CD4-positive, alpha-beta memory T cell (primary cell): ENCODE measurements at regions not wholly inside any gene's neighbourhood (a gene's known extent, or its start where the extent isn't known, plus 50 kb on each side); places are given as distances from the start of the nearest gene placed in this dataset.

Experiments used
- CTCF ChIA-PET: fragments of 350-600 bp; sonication (Branson Sonifier 250); formaldehyde crosslinking; loops from one replicate; lab custom pipeline; 2021; ENCODE audit warnings: inconsistent platforms; ENCODE audit not compliant: partially characterized antibody; lab: Charles Lee
- POLR2A ChIA-PET: fragments of 350-600 bp; sonication (Branson Sonifier 250); formaldehyde crosslinking; loops from one replicate; lab custom pipeline; 2021; ENCODE audit not compliant: partially characterized antibody; lab: Charles Lee
- DNase-seq, 5 donors: peaks; one replicate each; pipeline versions ENCODE4 v3.0.0 to v3.0.0-alpha.2; 2020 to 2022; ENCODE audit warnings: mixed read lengths in 1 of 5
- H3K27ac ChIP-seq: one replicate; pipeline ENCODE4 v1.7.0; 2013; ENCODE audit warnings: low read depth, low read length
- H3K27me3 ChIP-seq: 2 replicates; pipeline ENCODE4 v1.7.0; 2013; ENCODE audit warnings: mild to moderate bottlenecking, low read length, moderate library complexity; ENCODE audit not compliant: insufficient read depth
- H3K36me3 ChIP-seq: 2 replicates; pipeline ENCODE4 v1.7.0; 2013; ENCODE audit warnings: mild to moderate bottlenecking, low read length, moderate library complexity; ENCODE audit not compliant: insufficient read depth
- H3K4me1 ChIP-seq: 2 replicates; pipeline ENCODE4 v1.7.0; 2013; ENCODE audit warnings: mild to moderate bottlenecking, low read length, moderate library complexity; ENCODE audit not compliant: insufficient read depth
- H3K4me3 ChIP-seq, 2 donors: one replicate each; pipeline ENCODE4 v1.7.0; 2013; ENCODE audit warnings: low read length in 2 of 2, mild to moderate bottlenecking in 1 of 2
- H3K9me3 ChIP-seq, 2 donors: one replicate each; pipeline ENCODE4 v1.7.0; 2013; ENCODE audit warnings: low read length in 2 of 2, control low read depth in 1 of 2; ENCODE audit not compliant: control insufficient read depth in 1 of 2
- H3K27ac Mint-ChIP-seq, 7 donors: one replicate each; pipeline ENCODE4 v1.8.0; 2020 to 2021; ENCODE audit warnings: mixed read lengths in 7 of 7, mild to moderate bottlenecking in 6 of 7, inconsistent platforms in 3 of 7, moderate library complexity in 3 of 7
- H3K27me3 Mint-ChIP-seq, 2 donors: one replicate each; pipeline ENCODE4 v1.8.0; 2020 to 2021; ENCODE audit warnings: mixed read lengths in 2 of 2
- H3K36me3 Mint-ChIP-seq, 2 donors: one replicate each; pipeline ENCODE4 v1.8.0; 2020 to 2021; ENCODE audit warnings: mixed read lengths in 2 of 2, inconsistent platforms in 1 of 2, mild to moderate bottlenecking in 1 of 2
- H3K4me1 Mint-ChIP-seq, 4 donors: one replicate each; pipeline ENCODE4 v1.8.0; 2020 to 2021; ENCODE audit warnings: mixed read lengths in 4 of 4, mild to moderate bottlenecking in 1 of 4
- H3K4me3 Mint-ChIP-seq, 8 donors: one replicate each; pipeline ENCODE4 v1.8.0; 2020 to 2021; ENCODE audit warnings: mixed read lengths in 8 of 8, mild to moderate bottlenecking in 7 of 8, moderate library complexity in 6 of 8, inconsistent platforms in 3 of 8
- H3K9me3 Mint-ChIP-seq, 8 donors: one replicate each; pipeline ENCODE4 v1.8.0; 2020 to 2021; ENCODE audit warnings: mixed read lengths in 8 of 8, mild to moderate bottlenecking in 5 of 8, inconsistent platforms in 3 of 8, moderate library complexity in 1 of 8
- intact Hi-C: fragments of 100-400 bp; cut with micrococcal nuclease; formaldehyde crosslinking; loops from one replicate; pipeline ENCODE4 v1.15.1; 2023

DNA sequence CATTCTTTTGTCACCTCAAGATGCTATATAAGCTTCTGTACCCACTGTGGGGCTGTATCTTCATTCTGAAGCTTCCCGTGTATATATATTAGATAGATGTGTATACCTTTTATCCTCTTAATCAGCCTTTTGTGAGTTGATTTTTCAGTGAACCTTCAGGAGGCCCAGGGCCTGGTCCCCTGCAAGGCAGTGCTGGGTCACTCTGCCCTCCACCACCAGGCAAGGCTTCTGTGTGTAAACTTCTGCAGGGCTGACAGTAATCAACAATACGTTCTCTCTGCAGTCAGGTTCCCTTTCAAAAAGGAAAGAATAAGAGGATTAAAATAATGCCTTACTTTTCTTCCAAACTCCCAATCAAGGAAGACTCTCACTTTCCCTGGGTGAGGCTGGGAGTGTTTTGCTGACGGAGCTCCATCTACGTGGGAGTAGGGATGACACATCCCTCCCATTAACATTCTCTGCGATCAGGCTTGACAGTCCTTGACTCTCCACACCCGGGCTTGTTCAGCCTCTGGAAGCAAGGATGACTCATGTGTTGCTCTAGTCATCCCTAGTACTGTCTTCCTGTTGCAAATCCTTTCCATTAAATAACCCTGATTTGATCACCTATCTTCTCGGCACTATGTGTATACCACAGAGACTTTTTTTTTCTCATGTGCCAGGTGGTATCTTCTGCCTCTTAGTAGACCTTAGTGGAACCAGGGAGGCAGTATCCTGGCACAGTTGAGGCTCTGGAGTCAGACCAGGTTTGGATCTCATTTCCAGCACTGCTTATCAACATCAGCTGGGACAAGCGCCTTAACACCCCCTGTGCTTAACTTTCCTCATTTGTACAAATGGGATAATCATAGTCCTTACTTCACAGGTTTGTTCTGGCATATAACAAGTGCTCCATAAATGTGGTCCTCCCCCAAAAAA, 70.3 kb upstream of the KCNK1 start:
- Mint-ChIP-seq H3K9me3 (peaks cover 0 to 11% (median 0%) of the 10 kb centered on the region in 8 donors), H3K4me1 (no peaks in the 10 kb centered on the region), H3K36me3 (no peaks in the 10 kb centered on the region), H3K27ac (peak overlapping the region in 1 of 7 donors; percentile 39), H3K27me3 (peaks cover 7 to 11% of the 10 kb centered on the region in 2 donors), H3K4me3 (no peak overlapping the region)
- Histone ChIP-seq H3K36me3 (no peaks in the 10 kb centered on the region), H3K4me1 (no peaks in the 10 kb centered on the region), H3K27me3 (no peaks in the 10 kb centered on the region), H3K27ac (no peak overlapping the region), H3K4me3 (no peak overlapping the region), H3K9me3 (no peaks in the 10 kb centered on the region)
- CTCF ChIA-PET: no interaction called here
- intact Hi-C loops: no loop called here
- POLR2A ChIA-PET: no interaction called here
- DNase-seq: no peak

DNA sequence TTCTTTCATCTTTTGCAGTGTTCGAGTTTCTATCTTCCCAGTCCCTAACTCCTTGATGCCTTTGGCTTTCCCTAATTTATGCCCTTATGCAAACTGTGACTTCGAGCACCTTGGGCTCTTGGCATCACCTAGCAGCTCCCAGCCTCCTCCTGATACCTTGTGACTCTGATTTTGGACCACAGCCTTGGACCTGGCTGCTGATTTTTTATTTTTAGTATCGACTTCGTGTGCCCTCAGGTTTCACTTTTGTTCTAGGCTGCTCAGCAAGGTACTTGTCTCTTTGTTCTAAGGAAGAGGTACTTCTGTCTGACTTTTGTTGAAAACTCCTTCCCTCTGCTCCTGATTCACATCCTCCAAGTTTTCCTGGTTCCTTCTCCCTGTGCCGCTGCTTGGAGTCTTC, 69.6 kb upstream of the KCNK1 start:
- H3K4me1 ChIP-seq: no peaks in the 10 kb centered on the region
- H3K4me3 ChIP-seq: no peak overlapping the region
- DNase-seq: no peak
- peaks cover 0 to 11% (median 0%) of the 10 kb centered on the region in 8 donors for H3K9me3 Mint-ChIP-seq
- ChIA-PET POLR2A (no interaction called here), CTCF (no interaction called here)
- H3K27me3 Mint-ChIP-seq: peaks cover 8 to 14% of the 10 kb centered on the region in 2 donors
- no peaks in the 10 kb centered on the region for H3K27me3 ChIP-seq
- no peak overlapping the region for H3K27ac ChIP-seq
- no peaks in the 10 kb centered on the region for H3K9me3 ChIP-seq
- no peaks in the 10 kb centered on the region for H3K36me3 ChIP-seq
- no peak overlapping the region for H3K4me3 Mint-ChIP-seq
- intact Hi-C loops: no loop called here
- no peaks in the 10 kb centered on the region for H3K4me1 Mint-ChIP-seq
- no peaks in the 10 kb centered on the region for H3K36me3 Mint-ChIP-seq
- H3K27ac Mint-ChIP-seq: no peak overlapping the region

DNA sequence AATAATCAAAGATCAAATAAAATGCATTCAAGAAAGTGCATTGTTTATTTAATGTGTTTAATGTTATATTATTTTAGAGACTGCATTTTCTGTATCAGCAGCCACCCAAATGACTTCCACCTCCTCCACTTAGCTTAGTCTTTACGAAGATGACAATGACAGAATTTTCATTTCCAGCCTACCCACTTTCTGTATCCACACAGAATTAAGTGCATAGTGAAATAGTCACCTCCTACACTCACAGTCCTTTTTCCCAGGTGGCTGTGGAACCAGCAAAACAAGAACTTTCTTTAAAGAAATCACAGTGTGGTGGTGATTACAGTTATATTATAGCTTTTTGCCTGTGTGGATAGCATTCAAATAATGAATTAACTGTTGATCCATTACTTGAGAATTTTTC, 66.2 kb upstream of the KCNK1 start:
- DNase-seq: no peak
- POLR2A ChIA-PET: no interaction called here
- CTCF ChIA-PET: no interaction called here
- H3K27me3 Mint-ChIP-seq: peaks cover 8 to 20% of the 10 kb centered on the region in 2 donors
- no peak overlapping the region for H3K27ac Mint-ChIP-seq
- H3K9me3 Mint-ChIP-seq: peaks cover 0 to 4% (median 0%) of the 10 kb centered on the region in 8 donors
- Histone ChIP-seq H3K27me3 (no peaks in the 10 kb centered on the region), H3K4me1 (no peaks in the 10 kb centered on the region), H3K36me3 (no peaks in the 10 kb centered on the region), H3K27ac (no peak overlapping the region), H3K9me3 (no peaks in the 10 kb centered on the region), H3K4me3 (no peak overlapping the region)
- H3K36me3 Mint-ChIP-seq: no peaks in the 10 kb centered on the region
- intact Hi-C loops: no loop called here
- H3K4me1 Mint-ChIP-seq: no peaks in the 10 kb centered on the region
- no peak overlapping the region for H3K4me3 Mint-ChIP-seq

DNA sequence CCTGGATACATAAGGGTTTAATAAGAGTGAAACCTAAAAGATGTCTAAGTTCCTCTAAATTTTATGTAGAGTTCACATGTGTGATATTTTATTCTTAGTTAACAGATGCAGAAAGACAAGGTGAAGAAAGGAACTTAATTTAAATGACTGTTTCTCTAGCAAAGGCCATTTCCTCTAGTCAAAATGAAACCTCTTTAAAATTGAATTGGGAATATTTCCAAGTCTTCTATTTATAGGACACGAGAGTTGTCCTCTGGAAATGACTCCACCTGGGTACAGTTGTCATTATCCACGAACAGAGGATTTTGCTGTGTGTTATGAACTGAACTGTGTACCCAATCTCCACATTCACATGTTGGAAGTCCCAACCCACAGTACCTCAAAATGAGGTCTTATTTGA, 64.5 kb upstream of the KCNK1 start:
- no peak overlapping the region for H3K4me3 Mint-ChIP-seq
- peaks cover 0 to 4% (median 0%) of the 10 kb centered on the region in 8 donors for H3K9me3 Mint-ChIP-seq
- no peaks in the 10 kb centered on the region for H3K36me3 Mint-ChIP-seq
- intact Hi-C loops: no loop called here
- H3K27ac Mint-ChIP-seq: no peak overlapping the region
- H3K27me3 Mint-ChIP-seq: peaks cover 6 to 13% of the 10 kb centered on the region in 2 donors
- H3K36me3 ChIP-seq: no peaks in the 10 kb centered on the region
- H3K27ac ChIP-seq: no peak overlapping the region
- no peak for DNase-seq
- H3K4me1 ChIP-seq: no peaks in the 10 kb centered on the region
- no peaks in the 10 kb centered on the region for H3K27me3 ChIP-seq
- no peak overlapping the region for H3K4me3 ChIP-seq
- CTCF ChIA-PET: no interaction called here
- H3K9me3 ChIP-seq: no peaks in the 10 kb centered on the region
- no peaks in the 10 kb centered on the region for H3K4me1 Mint-ChIP-seq
- POLR2A ChIA-PET: no interaction called here

DNA sequence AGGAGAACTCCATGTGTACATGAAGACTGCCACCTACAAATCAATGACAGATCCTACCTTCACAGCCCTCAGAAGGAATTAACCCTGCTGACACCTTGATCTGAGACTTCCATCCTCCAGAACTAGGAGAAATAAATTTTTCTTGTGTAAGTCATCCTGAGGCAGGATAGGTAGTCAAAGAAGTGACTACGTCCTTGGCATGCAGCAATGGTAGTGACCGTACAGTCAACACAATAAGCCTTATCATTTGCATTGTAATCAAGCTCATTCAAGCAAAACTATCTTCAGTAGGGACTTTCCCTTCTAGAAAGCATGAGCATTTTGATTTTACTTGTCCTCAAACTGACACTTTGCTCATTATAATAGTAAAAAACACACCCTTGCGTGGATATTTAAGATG, 64.0 kb upstream of the KCNK1 start:
- H3K4me1 ChIP-seq: no peaks in the 10 kb centered on the region
- no peak overlapping the region for H3K27ac ChIP-seq
- intact Hi-C loops: no loop called here
- H3K9me3 ChIP-seq: no peaks in the 10 kb centered on the region
- DNase-seq: no peak
- no peaks in the 10 kb centered on the region for H3K4me1 Mint-ChIP-seq
- no peaks in the 10 kb centered on the region for H3K27me3 ChIP-seq
- POLR2A ChIA-PET: no interaction called here
- CTCF ChIA-PET: no interaction called here
- peaks cover 6 to 13% of the 10 kb centered on the region in 2 donors for H3K27me3 Mint-ChIP-seq
- no peaks in the 10 kb centered on the region for H3K36me3 Mint-ChIP-seq
- H3K27ac Mint-ChIP-seq: no peak overlapping the region
- peaks cover 0 to 4% (median 0%) of the 10 kb centered on the region in 8 donors for H3K9me3 Mint-ChIP-seq
- no peaks in the 10 kb centered on the region for H3K36me3 ChIP-seq
- no peak overlapping the region for H3K4me3 ChIP-seq
- H3K4me3 Mint-ChIP-seq: no peak overlapping the region

DNA sequence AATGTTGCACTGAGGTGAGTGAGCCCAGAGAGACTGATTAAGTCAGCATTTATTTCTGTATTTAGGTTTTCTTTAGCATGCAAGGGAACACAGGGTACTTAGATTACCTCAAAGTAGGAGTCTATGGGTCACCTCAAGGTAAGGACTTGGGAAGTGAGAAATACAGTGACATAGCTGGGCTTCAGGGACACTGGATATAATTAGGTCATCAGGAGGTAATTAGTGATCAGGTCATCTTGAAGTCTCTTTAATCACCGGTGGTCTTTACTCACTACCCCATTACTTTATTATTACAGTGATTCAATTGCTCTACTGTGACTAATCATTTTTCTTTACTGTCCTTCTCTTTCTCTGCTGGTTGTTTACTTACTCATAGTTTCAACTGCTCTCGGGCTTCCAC, 59.9 kb upstream of the KCNK1 start:
- Mint-ChIP-seq H3K36me3 (no peaks in the 10 kb centered on the region), H3K4me3 (no peak overlapping the region), H3K9me3 (peaks cover 0 to 3% (median 0%) of the 10 kb centered on the region in 8 donors), H3K4me1 (no peaks in the 10 kb centered on the region), H3K27ac (no peak overlapping the region), H3K27me3 (peaks cover 0 to 14% of the 10 kb centered on the region in 2 donors)
- no peak overlapping the region for H3K4me3 ChIP-seq
- no peaks in the 10 kb centered on the region for H3K9me3 ChIP-seq
- intact Hi-C loops: no loop called here
- no peaks in the 10 kb centered on the region for H3K36me3 ChIP-seq
- CTCF ChIA-PET: no interaction called here
- no peak for DNase-seq
- POLR2A ChIA-PET: no interaction called here
- no peaks in the 10 kb centered on the region for H3K4me1 ChIP-seq
- H3K27me3 ChIP-seq: no peaks in the 10 kb centered on the region
- H3K27ac ChIP-seq: no peak overlapping the region

DNA sequence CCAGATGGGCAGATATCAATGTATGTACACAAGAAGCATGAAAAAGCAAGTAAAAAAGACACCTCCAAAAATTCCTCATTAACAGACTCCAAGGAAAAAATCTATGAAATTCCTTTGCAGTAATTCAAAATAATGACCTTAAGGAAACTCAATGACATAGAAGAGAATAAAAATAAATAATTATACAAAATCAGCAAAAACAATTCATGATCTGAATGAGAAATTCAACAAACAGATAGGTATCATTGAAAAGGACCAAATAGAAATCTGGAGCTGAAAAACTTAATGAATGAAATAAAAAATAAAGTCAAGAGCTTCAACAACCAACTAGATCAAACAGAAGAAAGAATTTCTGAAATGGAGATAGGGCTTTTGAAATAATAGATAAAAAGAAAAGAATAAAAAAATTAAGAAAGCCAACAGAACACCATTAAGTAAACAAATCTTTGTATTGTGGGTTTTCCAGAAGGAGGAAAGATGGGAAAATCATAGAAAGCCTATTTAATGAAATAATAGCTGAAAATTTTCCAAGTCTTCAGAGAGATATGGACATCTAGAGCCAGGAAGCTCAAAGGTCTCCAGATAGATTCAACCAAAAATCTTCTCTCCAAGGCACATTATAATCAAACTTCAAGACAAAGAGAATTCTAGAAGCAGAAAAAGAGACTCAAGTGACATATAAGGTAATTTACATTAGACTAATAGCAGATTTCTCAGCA, 52.0 kb upstream of the KCNK1 start:
- no peaks in the 10 kb centered on the region for H3K27me3 ChIP-seq
- ChIA-PET POLR2A (no interaction called here), CTCF (no interaction called here)
- Mint-ChIP-seq H3K9me3 (peaks cover 0 to 40% (median 23%) of the 10 kb centered on the region in 8 donors), H3K4me1 (no peaks in the 10 kb centered on the region), H3K27me3 (peaks cover 0 to 10% of the 10 kb centered on the region in 2 donors), H3K36me3 (no peaks in the 10 kb centered on the region), H3K27ac (no peak overlapping the region), H3K4me3 (no peak overlapping the region)
- no peak overlapping the region for H3K27ac ChIP-seq
- H3K4me3 ChIP-seq: no peak overlapping the region
- DNase-seq: no peak
- no peaks in the 10 kb centered on the region for H3K4me1 ChIP-seq
- intact Hi-C loops: no loop called here
- H3K36me3 ChIP-seq: no peaks in the 10 kb centered on the region
- no peaks in the 10 kb centered on the region for H3K9me3 ChIP-seq
